ENCODE measurements at regions not wholly inside any gene's neighbourhood (a gene's known extent, or its start where the extent isn't known, plus 50 kb on each side); places are given as distances from the start of the nearest gene placed in this dataset.

GRCh38 chr4:3667258-3667657, 98.9 kb upstream of the ADRA2C start:
- no peaks in the 10 kb centered on the region for H3K36me3 ChIP-seq
- DNase-seq = no peak
- no peak overlapping the region for H3K27ac ChIP-seq (replicated peaks)
- TF ChIP-seq, protein P1, sequence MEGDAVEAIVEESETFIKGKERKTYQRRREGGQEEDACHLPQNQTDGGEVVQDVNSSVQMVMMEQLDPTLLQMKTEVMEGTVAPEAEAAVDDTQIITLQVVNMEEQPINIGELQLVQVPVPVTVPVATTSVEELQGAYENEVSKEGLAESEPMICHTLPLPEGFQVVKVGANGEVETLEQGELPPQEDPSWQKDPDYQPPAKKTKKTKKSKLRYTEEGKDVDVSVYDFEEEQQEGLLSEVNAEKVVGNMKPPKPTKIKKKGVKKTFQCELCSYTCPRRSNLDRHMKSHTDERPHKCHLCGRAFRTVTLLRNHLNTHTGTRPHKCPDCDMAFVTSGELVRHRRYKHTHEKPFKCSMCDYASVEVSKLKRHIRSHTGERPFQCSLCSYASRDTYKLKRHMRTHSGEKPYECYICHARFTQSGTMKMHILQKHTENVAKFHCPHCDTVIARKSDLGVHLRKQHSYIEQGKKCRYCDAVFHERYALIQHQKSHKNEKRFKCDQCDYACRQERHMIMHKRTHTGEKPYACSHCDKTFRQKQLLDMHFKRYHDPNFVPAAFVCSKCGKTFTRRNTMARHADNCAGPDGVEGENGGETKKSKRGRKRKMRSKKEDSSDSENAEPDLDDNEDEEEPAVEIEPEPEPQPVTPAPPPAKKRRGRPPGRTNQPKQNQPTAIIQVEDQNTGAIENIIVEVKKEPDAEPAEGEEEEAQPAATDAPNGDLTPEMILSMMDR (IDR thresholded peaks at IDR 0.05; ENCODE audit: borderline replicate concordance) = no peak
- H3K9me3 ChIP-seq (replicated peaks) = peaks cover 14% of the 10 kb centered on the region
- intact Hi-C loops (cut with micrococcal nuclease) = no loop called here
- no peak overlapping the region for H3K4me3 ChIP-seq
- H3K4me1 ChIP-seq = no peaks in the 10 kb centered on the region
- H3K27me3 ChIP-seq (ENCODE audit: low read depth) = peaks cover 65% of the 10 kb centered on the region

DNA sequence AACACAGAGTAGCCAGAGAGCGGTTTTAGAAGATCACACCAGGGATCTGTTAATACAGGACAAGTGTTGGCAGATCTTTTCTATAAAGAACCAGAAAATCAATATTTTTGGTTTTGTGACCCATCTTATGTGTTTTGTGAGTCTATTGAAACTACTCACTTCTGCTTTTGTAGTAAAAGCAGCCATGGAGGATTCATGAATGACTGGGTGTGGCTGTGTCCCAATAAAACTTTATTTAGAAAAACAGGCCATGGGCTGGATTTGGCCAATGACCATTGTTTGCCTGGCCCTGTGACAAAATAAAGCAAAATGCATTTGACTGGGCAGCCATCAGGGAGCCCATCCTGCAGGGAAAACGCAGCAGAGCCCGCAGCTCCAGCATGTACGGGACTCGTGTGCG, 99.9 kb upstream of the ADRA2C start:
- intact Hi-C loops (cut with micrococcal nuclease) = no loop called here
- H3K36me3 ChIP-seq = no peaks in the 10 kb centered on the region

GRCh38 chr4:3665360-3665891, 100.8 kb upstream of the ADRA2C start:
- H3K9me3 ChIP-seq (replicated peaks) = peaks cover 14% of the 10 kb centered on the region
- intact Hi-C loops (cut with micrococcal nuclease) = no loop called here
- no peaks in the 10 kb centered on the region for H3K4me1 ChIP-seq
- no peak for DNase-seq
- peaks cover 67% of the 10 kb centered on the region for H3K27me3 ChIP-seq (ENCODE audit: low read depth)
- TF ChIP-seq, protein P1 (IDR thresholded peaks at IDR 0.05; ENCODE audit: borderline replicate concordance) = no peak
- H3K36me3 ChIP-seq = no peaks in the 10 kb centered on the region
- H3K27ac ChIP-seq (replicated peaks) = no peak overlapping the region
- H3K4me3 ChIP-seq = no peak overlapping the region

More for the DNA sequence above, 99.9 kb upstream of the ADRA2C start:
- DNase-seq = no peak
- TF ChIP-seq, protein P1 (IDR thresholded peaks at IDR 0.05; ENCODE audit: borderline replicate concordance) = no peak
- H3K27me3 ChIP-seq (ENCODE audit: low read depth) = peaks cover 65% of the 10 kb centered on the region
- H3K4me3 ChIP-seq = no peak overlapping the region
- no peak overlapping the region for H3K27ac ChIP-seq (replicated peaks)
- H3K9me3 ChIP-seq (replicated peaks) = peaks cover 14% of the 10 kb centered on the region
- no peaks in the 10 kb centered on the region for H3K4me1 ChIP-seq

GRCh38 chr4:3663791-3664190, 102.4 kb upstream of the ADRA2C start:
- TF ChIP-seq, protein P1 (IDR thresholded peaks at IDR 0.05; ENCODE audit: borderline replicate concordance) = no peak
- Histone ChIP-seq H3K9me3 (replicated peaks) (peaks cover 14% of the 10 kb centered on the region), H3K4me3 (no peak overlapping the region), H3K4me1 (no peaks in the 10 kb centered on the region), H3K36me3 (no peaks in the 10 kb centered on the region), H3K27ac (replicated peaks) (no peak overlapping the region), H3K27me3 (ENCODE audit: low read depth) (peaks cover 77% of the 10 kb centered on the region)
- no peak for DNase-seq
- intact Hi-C loops (cut with micrococcal nuclease) = no loop called here

GRCh38 chr4:3662516-3662915, 103.7 kb upstream of the ADRA2C start:
- H3K9me3 ChIP-seq (replicated peaks) = peaks cover 13% of the 10 kb centered on the region
- TF ChIP-seq, protein P1 (IDR thresholded peaks at IDR 0.05; ENCODE audit: borderline replicate concordance) = no peak
- no peak overlapping the region for H3K4me3 ChIP-seq
- no peak for DNase-seq
- intact Hi-C loops (cut with micrococcal nuclease) = no loop called here
- no peaks in the 10 kb centered on the region for H3K4me1 ChIP-seq
- no peaks in the 10 kb centered on the region for H3K36me3 ChIP-seq
- H3K27me3 ChIP-seq (ENCODE audit: low read depth) = peaks cover 84% of the 10 kb centered on the region
- H3K27ac ChIP-seq (replicated peaks) = no peak overlapping the region
